ENCODE measurements at regions not wholly inside any gene's neighbourhood (a gene's known extent, or its start where the extent isn't known, plus 50 kb on each side); places are given as distances from the start of the nearest gene placed in this dataset.
A peak's percentile ranks its signal among the peaks of the same experiment; 100 is the strongest.

GRCh38 chrX:65610481-65610880 lies 57.0 kb upstream of the MSN start:
- no peak for TF ChIP-seq CTCF (conservative IDR thresholded peaks at IDR 0.05; ENCODE audit: low read depth, low read length)
- H3K4me3 ChIP-seq (ENCODE audit: low read depth, low read length) = no peak overlapping the region
- DNase-seq (ENCODE audit: low read depth) = no peak

GRCh38 chrX:65610040-65610439 lies 57.4 kb upstream of the MSN start:
- no peak overlapping the region for H3K4me3 ChIP-seq (ENCODE audit: low read depth, low read length)
- no peak for TF ChIP-seq CTCF (conservative IDR thresholded peaks at IDR 0.05; ENCODE audit: low read depth, low read length)
- DNase-seq (ENCODE audit: low read depth) = no peak

GRCh38 chrX:65609237-65609636 lies 58.2 kb upstream of the MSN start:
- no peak for TF ChIP-seq CTCF (conservative IDR thresholded peaks at IDR 0.05; ENCODE audit: low read depth, low read length)
- no peak overlapping the region for H3K4me3 ChIP-seq (ENCODE audit: low read depth, low read length)
- no peak for DNase-seq (ENCODE audit: low read depth)

GRCh38 chrX:65608026-65608425 lies 59.4 kb upstream of the MSN start:
- H3K4me3 ChIP-seq (ENCODE audit: low read depth, low read length) = no peak overlapping the region
- TF ChIP-seq CTCF (conservative IDR thresholded peaks at IDR 0.05; ENCODE audit: low read depth, low read length) = no peak
- no peak for DNase-seq (ENCODE audit: low read depth)

- no peak overlapping the region for H3K4me3 ChIP-seq (ENCODE audit: low read depth, low read length)
- DNase-seq (ENCODE audit: low read depth) = no peak
- no peak for TF ChIP-seq CTCF (conservative IDR thresholded peaks at IDR 0.05; ENCODE audit: low read depth, low read length)
These were observed 60.2 kb upstream of the MSN start for GRCh38 chrX:65607070-65607742.

GRCh38 chrX:65602221-65602560 lies 65.3 kb upstream of the MSN start:
- no peak overlapping the region for H3K4me3 ChIP-seq (ENCODE audit: low read depth, low read length)
- no peak for DNase-seq (ENCODE audit: low read depth)
- no peak for TF ChIP-seq CTCF (conservative IDR thresholded peaks at IDR 0.05; ENCODE audit: low read depth, low read length)

- no peak for TF ChIP-seq CTCF (conservative IDR thresholded peaks at IDR 0.05; ENCODE audit: low read depth, low read length)
- H3K4me3 ChIP-seq (ENCODE audit: low read depth, low read length) = no peak overlapping the region
- DNase-seq (ENCODE audit: low read depth) = peak; percentile 32
These were observed 65.8 kb upstream of the MSN start for GRCh38 chrX:65601530-65602220.

Measured in epithelial cell of proximal tubule (primary cell).